Naive thymus-derived CD4-positive, alpha-beta T cell (primary cell): ENCODE measurements at regions not wholly inside any gene's neighbourhood (a gene's known extent, or its start where the extent isn't known, plus 50 kb on each side); places are given as distances from the start of the nearest gene placed in this dataset.

Experiments used
- ATAC-seq: fragments of 150-1000 bp; cut with Tn5 transposase; 2 replicates; pipeline ENCODE4 v1.10.0; 2021; ENCODE audit warnings: mild to moderate bottlenecking, moderate library complexity
- CTCF ChIA-PET: fragments of 350-600 bp; sonication (Branson Sonifier 250); formaldehyde crosslinking; loops from one replicate; lab custom pipeline; 2021; ENCODE audit warnings: antibody characterized with exemption; lab: Charles Lee
- POLR2A ChIA-PET: fragments of 350-600 bp; sonication (Branson Sonifier 250); formaldehyde crosslinking; loops from one replicate; lab custom pipeline; 2021; ENCODE audit warnings: antibody characterized with exemption, inconsistent platforms; lab: Charles Lee
- DNase-seq, 9 donors: peaks; one replicate each; pipeline versions ENCODE4 v3.0.0 to v3.0.0-alpha.2; 2020 to 2022; ENCODE audit warnings: mixed read lengths in 1 of 9
- H3K27ac ChIP-seq: one replicate; pipeline ENCODE4 v1.7.0; 2013; ENCODE audit warnings: mild to moderate bottlenecking, low read depth, low read length, moderate library complexity
- H3K27me3 ChIP-seq, 2 donors: one replicate each; pipeline ENCODE4 v1.7.0; 2013; ENCODE audit warnings: low read length in 2 of 2, mild to moderate bottlenecking in 2 of 2, moderate library complexity in 2 of 2; ENCODE audit not compliant: control insufficient read depth in 2 of 2, insufficient read depth in 2 of 2
- H3K36me3 ChIP-seq, 3 experiments: 1 replicate in 2 of 3; 2 replicates in 1 of 3; pipeline ENCODE4 v1.7.0; 2013; ENCODE audit warnings: low read length in 3 of 3, mild to moderate bottlenecking in 3 of 3, moderate library complexity in 1 of 3; ENCODE audit not compliant: insufficient read depth in 3 of 3, control insufficient read depth in 2 of 3
- H3K4me1 ChIP-seq, 2 donors: one replicate each; pipeline ENCODE4 v1.7.0; 2013; ENCODE audit warnings: low read length in 2 of 2, mild to moderate bottlenecking in 2 of 2, moderate library complexity in 1 of 2; ENCODE audit not compliant: control insufficient read depth in 2 of 2, insufficient read depth in 2 of 2
- H3K4me3 ChIP-seq: 2 replicates; pipeline ENCODE4 v1.7.0; 2013; ENCODE audit warnings: mild to moderate bottlenecking, low read length
- H3K9me3 ChIP-seq, 3 experiments: 1 replicate in 2 of 3; 2 replicates in 1 of 3; pipeline ENCODE4 v1.7.0; 2013; ENCODE audit warnings: low read length in 3 of 3; ENCODE audit not compliant: control insufficient read depth in 2 of 3
- H3K27ac Mint-ChIP-seq, 9 donors: one replicate each; pipeline ENCODE4 v1.8.0; 2020 to 2022; ENCODE audit warnings: mixed read lengths in 9 of 9, mild to moderate bottlenecking in 8 of 9, moderate library complexity in 5 of 9, inconsistent platforms in 2 of 9
- H3K27me3 Mint-ChIP-seq, 5 donors: one replicate each; pipeline ENCODE4 v1.8.0; 2021 to 2022; ENCODE audit warnings: mixed read lengths in 5 of 5, mild to moderate bottlenecking in 1 of 5
- H3K36me3 Mint-ChIP-seq, 5 donors: one replicate each; pipeline ENCODE4 v1.8.0; 2020 to 2022; ENCODE audit warnings: mixed read lengths in 5 of 5, mild to moderate bottlenecking in 3 of 5, inconsistent platforms in 1 of 5
- H3K4me1 Mint-ChIP-seq, 7 donors: one replicate each; pipeline ENCODE4 v1.8.0; 2020 to 2022; ENCODE audit warnings: mixed read lengths in 7 of 7, mild to moderate bottlenecking in 3 of 7, inconsistent platforms in 1 of 7
- H3K4me3 Mint-ChIP-seq, 10 donors: one replicate each; pipeline ENCODE4 v1.8.0; 2020 to 2022; ENCODE audit warnings: mild to moderate bottlenecking in 10 of 10, mixed read lengths in 10 of 10, moderate library complexity in 6 of 10, inconsistent platforms in 2 of 10
- H3K9me3 Mint-ChIP-seq, 11 donors: one replicate each; pipeline ENCODE4 v1.8.0; 2020 to 2022; ENCODE audit warnings: mixed read lengths in 11 of 11, mild to moderate bottlenecking in 4 of 11, inconsistent platforms in 1 of 11, moderate library complexity in 1 of 11
- intact Hi-C, 2 donors: fragments of 100-400 bp; cut with micrococcal nuclease; formaldehyde crosslinking; loops; one replicate each; pipeline ENCODE4 v1.15.1; 2023

DNA sequence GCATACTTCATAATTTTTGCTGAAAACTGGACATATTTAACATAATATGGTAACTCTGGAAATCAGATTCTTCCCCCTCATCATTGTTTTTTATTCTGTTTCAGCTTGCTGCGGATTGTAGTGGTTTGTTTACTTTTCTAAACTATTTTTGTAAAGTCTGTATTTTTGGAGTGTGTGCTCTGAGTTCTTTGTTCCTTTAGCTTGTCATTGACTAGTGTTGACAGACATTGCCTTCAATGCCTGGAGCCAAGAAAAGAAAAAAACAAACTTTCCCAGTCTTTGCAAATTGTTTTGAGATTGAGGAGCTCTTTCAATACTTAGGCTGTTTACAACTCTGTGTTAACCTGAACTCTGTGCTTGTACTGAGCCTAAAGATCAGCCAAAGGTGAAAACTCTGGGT is 137.3 kb upstream of the CEP126 start:
- Mint-ChIP-seq H3K9me3 (peaks cover 6 to 39% (median 11%) of the 10 kb centered on the region in 11 donors), H3K4me3 (no peak overlapping the region), H3K4me1 (no peaks in the 10 kb centered on the region), H3K27ac (no peak overlapping the region), H3K27me3 (no peaks in the 10 kb centered on the region), H3K36me3 (peaks cover 0 to 9% (median 4%) of the 10 kb centered on the region in 5 donors)
- Histone ChIP-seq H3K36me3 (no peaks in the 10 kb centered on the region), H3K27me3 (no peaks in the 10 kb centered on the region), H3K27ac (no peak overlapping the region), H3K9me3 (no peaks in the 10 kb centered on the region), H3K4me1 (no peaks in the 10 kb centered on the region), H3K4me3 (no peak overlapping the region)
- CTCF ChIA-PET = no interaction called here
- no peak for ATAC-seq
- intact Hi-C loops = no loop called here
- POLR2A ChIA-PET = no interaction called here
- DNase-seq = no peak

DNA sequence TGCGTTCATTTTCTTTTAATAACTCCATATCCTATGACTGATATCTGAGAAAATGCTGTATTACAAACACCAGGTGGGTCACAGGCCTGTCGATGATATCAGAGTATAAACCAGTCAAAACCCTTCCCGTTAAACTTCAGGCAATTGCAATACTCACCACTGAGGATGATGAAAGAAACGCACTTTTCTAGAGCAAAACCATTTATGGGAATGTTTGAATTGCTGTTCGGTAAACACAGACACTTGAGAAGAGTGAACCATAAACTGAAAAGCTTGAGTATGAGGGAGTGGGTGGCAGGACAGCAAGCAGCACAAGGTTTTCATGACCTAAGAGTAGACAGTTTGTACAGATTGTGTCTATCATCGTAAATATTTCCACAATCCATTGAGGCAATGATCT is 139.8 kb upstream of the CEP126 start:
- Histone ChIP-seq H3K36me3 (no peaks in the 10 kb centered on the region), H3K4me1 (no peaks in the 10 kb centered on the region), H3K27ac (no peak overlapping the region), H3K27me3 (no peaks in the 10 kb centered on the region), H3K9me3 (no peaks in the 10 kb centered on the region), H3K4me3 (no peak overlapping the region)
- no peak for DNase-seq
- CTCF ChIA-PET = no interaction called here
- H3K36me3 Mint-ChIP-seq = peaks cover 0 to 5% (median 4%) of the 10 kb centered on the region in 5 donors
- no peaks in the 10 kb centered on the region for H3K4me1 Mint-ChIP-seq
- no peak for ATAC-seq
- H3K9me3 Mint-ChIP-seq = peaks cover 0 to 33% (median 9%) of the 10 kb centered on the region in 11 donors
- no peak overlapping the region for H3K4me3 Mint-ChIP-seq
- no peak overlapping the region for H3K27ac Mint-ChIP-seq
- no peaks in the 10 kb centered on the region for H3K27me3 Mint-ChIP-seq
- POLR2A ChIA-PET = no interaction called here
- intact Hi-C loops = no loop called here

GRCh38 chr11:101770648-101771047 is 144.2 kb upstream of the CEP126 start:
- Histone ChIP-seq H3K9me3 (peaks cover 0 to 10% (median 0%) of the 10 kb centered on the region in 3 experiments), H3K27ac (no peak overlapping the region), H3K4me1 (no peaks in the 10 kb centered on the region), H3K27me3 (no peaks in the 10 kb centered on the region), H3K4me3 (no peak overlapping the region), H3K36me3 (no peaks in the 10 kb centered on the region)
- POLR2A ChIA-PET = no interaction called here
- Mint-ChIP-seq H3K27me3 (no peaks in the 10 kb centered on the region), H3K4me1 (no peaks in the 10 kb centered on the region), H3K4me3 (no peak overlapping the region), H3K9me3 (peaks cover 0 to 27% (median 8%) of the 10 kb centered on the region in 11 donors), H3K36me3 (no peaks in the 10 kb centered on the region), H3K27ac (no peak overlapping the region)
- DNase-seq (no peak), ATAC-seq (no peak)
- intact Hi-C loops = no loop called here
- CTCF ChIA-PET = no interaction called here

DNA sequence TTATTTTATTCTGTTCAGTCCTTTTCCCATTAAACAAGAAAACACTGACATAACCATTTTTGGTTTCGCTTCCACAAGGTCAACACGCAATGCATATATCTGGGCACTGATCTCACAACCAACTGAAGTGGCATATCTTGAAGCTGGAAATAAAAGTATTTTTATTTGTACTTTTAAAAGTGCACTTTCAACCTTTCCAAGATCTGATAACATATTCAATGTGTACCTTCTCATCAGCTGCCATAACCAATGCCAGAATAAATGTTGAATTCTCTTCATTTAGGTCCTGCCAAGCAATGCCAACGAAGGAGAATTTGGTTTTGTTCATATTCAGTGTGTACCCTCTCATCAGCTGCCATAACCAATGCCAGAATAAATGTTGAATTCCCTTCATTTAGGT is 148.9 kb upstream of the CEP126 start:
- Histone ChIP-seq H3K27me3 (no peaks in the 10 kb centered on the region), H3K4me1 (no peaks in the 10 kb centered on the region), H3K9me3 (peaks cover 0 to 10% (median 0%) of the 10 kb centered on the region in 3 experiments), H3K36me3 (no peaks in the 10 kb centered on the region), H3K27ac (no peak overlapping the region), H3K4me3 (no peak overlapping the region)
- peaks cover 0 to 4% (median 0%) of the 10 kb centered on the region in 5 donors for H3K27me3 Mint-ChIP-seq
- no peaks in the 10 kb centered on the region for H3K4me1 Mint-ChIP-seq
- POLR2A ChIA-PET = no interaction called here
- no peak overlapping the region for H3K4me3 Mint-ChIP-seq
- ATAC-seq (no peak), DNase-seq (no peak)
- intact Hi-C loops = no loop called here
- H3K36me3 Mint-ChIP-seq = no peaks in the 10 kb centered on the region
- CTCF ChIA-PET = no interaction called here
- no peak overlapping the region for H3K27ac Mint-ChIP-seq
- peaks cover 2 to 27% (median 8%) of the 10 kb centered on the region in 11 donors for H3K9me3 Mint-ChIP-seq

DNA sequence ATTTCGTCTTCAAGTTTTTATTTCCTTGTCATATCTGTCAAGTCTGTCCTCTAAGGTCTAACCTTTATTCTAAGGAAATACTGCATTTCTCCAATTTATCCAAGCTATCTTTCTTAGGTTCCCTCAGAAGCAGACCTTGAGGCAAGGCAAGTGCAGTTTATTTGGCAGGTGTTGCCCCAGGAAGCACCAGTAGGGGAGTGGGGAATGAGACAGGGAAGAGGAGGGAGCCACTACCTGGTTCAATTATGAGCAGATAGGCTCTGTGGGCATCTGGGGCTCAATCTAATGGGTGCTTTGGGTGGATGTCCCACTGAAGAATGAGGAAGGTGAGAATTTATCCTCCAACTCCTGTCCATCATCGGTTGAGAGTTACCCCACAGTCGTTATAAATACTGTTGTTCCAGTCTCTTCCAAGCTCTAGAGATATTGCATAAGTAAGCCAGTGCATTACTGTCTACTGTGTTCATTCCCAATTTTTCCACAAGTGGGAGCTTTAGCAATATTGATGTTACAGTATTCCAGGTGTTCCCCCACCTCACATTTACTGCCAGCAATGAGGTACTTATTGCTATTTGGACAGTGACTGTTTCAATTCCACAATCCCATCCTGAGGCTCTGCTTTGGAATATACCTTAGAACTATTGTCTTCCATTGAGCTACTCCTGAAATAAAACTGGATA is 154.9 kb upstream of the CEP126 start:
- Mint-ChIP-seq H3K27me3 (peaks cover 0 to 5% (median 0%) of the 10 kb centered on the region in 5 donors), H3K9me3 (peaks cover 0 to 6% (median 2%) of the 10 kb centered on the region in 11 donors), H3K36me3 (no peaks in the 10 kb centered on the region), H3K4me3 (no peak overlapping the region), H3K4me1 (no peaks in the 10 kb centered on the region), H3K27ac (no peak overlapping the region)
- no peaks in the 10 kb centered on the region for H3K4me1 ChIP-seq
- no peak overlapping the region for H3K4me3 ChIP-seq
- DNase-seq = no peak
- no peak for ATAC-seq
- intact Hi-C loops = no loop called here
- no peaks in the 10 kb centered on the region for H3K36me3 ChIP-seq
- CTCF ChIA-PET = no interaction called here
- H3K27ac ChIP-seq = no peak overlapping the region
- POLR2A ChIA-PET = no interaction called here
- H3K27me3 ChIP-seq = no peaks in the 10 kb centered on the region
- no peaks in the 10 kb centered on the region for H3K9me3 ChIP-seq

DNA sequence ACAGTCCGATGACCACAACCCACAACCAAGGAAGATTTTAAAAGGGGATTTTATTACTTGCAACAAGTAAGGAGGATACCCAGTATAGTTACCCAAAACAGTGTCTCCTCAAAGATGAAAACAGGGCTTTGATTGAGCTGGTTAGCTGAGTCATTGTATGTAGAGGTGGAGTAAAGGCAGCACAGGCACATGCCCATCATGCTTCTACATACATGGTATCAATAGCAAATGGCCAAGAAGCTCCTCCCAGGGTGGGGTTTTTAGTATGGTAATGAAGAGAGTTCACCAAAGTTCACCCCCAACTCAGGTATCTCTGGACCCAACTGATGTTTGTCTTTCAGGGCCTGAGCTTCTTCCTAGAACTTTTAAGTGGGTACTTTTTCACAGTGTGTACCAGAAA is 157.1 kb upstream of the CEP126 start:
- no peak for DNase-seq
- H3K27me3 Mint-ChIP-seq = peaks cover 0 to 5% (median under 1%) of the 10 kb centered on the region in 5 donors
- CTCF ChIA-PET = no interaction called here

More for the DNA sequence above, 157.1 kb upstream of the CEP126 start:
- POLR2A ChIA-PET = no interaction called here
- Histone ChIP-seq H3K9me3 (no peaks in the 10 kb centered on the region), H3K27me3 (no peaks in the 10 kb centered on the region), H3K4me1 (no peaks in the 10 kb centered on the region), H3K4me3 (no peak overlapping the region), H3K36me3 (no peaks in the 10 kb centered on the region), H3K27ac (no peak overlapping the region)
- Mint-ChIP-seq H3K4me3 (no peak overlapping the region), H3K4me1 (no peaks in the 10 kb centered on the region), H3K9me3 (peaks cover 0 to 7% (median 1%) of the 10 kb centered on the region in 11 donors), H3K27ac (no peak overlapping the region), H3K36me3 (no peaks in the 10 kb centered on the region)
- intact Hi-C loops = no loop called here
- ATAC-seq = no peak
